ENCODE measurements at regions not wholly inside any gene's neighbourhood (a gene's known extent, or its start where the extent isn't known, plus 50 kb on each side); places are given as distances from the start of the nearest gene placed in this dataset.

- no peak for TF ChIP-seq CTCF (IDR thresholded peaks at IDR 0.05)
These were observed 79.9 kb upstream of the CADPS start for GRCh38 chr3:62955126-62955525.

GRCh38 chr3:62956411-62956810, 81.2 kb upstream of the CADPS start:
- TF ChIP-seq CTCF (IDR thresholded peaks at IDR 0.05), result no peak

GRCh38 chr3:62961874-62962556, 86.8 kb upstream of the CADPS start:
- no peak for TF ChIP-seq CTCF (IDR thresholded peaks at IDR 0.05)

GRCh38 chr3:62962714-62963113, 87.5 kb upstream of the CADPS start:
- no peak for TF ChIP-seq CTCF (IDR thresholded peaks at IDR 0.05)

- no peak for TF ChIP-seq CTCF (IDR thresholded peaks at IDR 0.05)
These were observed 90.1 kb upstream of the CADPS start for GRCh38 chr3:62965311-62965710.

- no peak for TF ChIP-seq CTCF (IDR thresholded peaks at IDR 0.05)
These were observed 92.9 kb upstream of the CADPS start for GRCh38 chr3:62968128-62968527.

GRCh38 chr3:62970648-62971047, 95.4 kb upstream of the CADPS start:
- no peak for TF ChIP-seq CTCF (IDR thresholded peaks at IDR 0.05)

- TF ChIP-seq CTCF (IDR thresholded peaks at IDR 0.05), result no peak
These were observed 100.3 kb upstream of the CADPS start for GRCh38 chr3:62975566-62975965.
